ENCODE measurements at regions not wholly inside any gene's neighbourhood (a gene's known extent, or its start where the extent isn't known, plus 50 kb on each side); places are given as distances from the start of the nearest gene placed in this dataset.

- TF ChIP-seq CTCF (IDR thresholded peaks at IDR 0.05; ENCODE audit: insufficient read depth, low read length, poor library complexity, severe bottlenecking), result no peak
- no peak for TF ChIP-seq EZH2phosphoT487 (conservative IDR thresholded peaks at IDR 0.05; ENCODE audit: low read length)
Observed at GRCh38 chr13:106917024-106917571, 349.2 kb upstream of the ARGLU1 start.

Data from SU-DHL-6 (cell line).